Activated T-cell treated with anti-CD3 and anti-CD28 coated beads for 1 hour (primary cell): ENCODE measurements at regions not wholly inside any gene's neighbourhood (a gene's known extent, or its start where the extent isn't known, plus 50 kb on each side); places are given as distances from the start of the nearest gene placed in this dataset.

ENCODE experiments used
- DNase-seq: peaks from one replicate; pipeline ENCODE4 v3.0.0-alpha.2; 2020; ENCODE audit warnings: low read depth

DNA sequence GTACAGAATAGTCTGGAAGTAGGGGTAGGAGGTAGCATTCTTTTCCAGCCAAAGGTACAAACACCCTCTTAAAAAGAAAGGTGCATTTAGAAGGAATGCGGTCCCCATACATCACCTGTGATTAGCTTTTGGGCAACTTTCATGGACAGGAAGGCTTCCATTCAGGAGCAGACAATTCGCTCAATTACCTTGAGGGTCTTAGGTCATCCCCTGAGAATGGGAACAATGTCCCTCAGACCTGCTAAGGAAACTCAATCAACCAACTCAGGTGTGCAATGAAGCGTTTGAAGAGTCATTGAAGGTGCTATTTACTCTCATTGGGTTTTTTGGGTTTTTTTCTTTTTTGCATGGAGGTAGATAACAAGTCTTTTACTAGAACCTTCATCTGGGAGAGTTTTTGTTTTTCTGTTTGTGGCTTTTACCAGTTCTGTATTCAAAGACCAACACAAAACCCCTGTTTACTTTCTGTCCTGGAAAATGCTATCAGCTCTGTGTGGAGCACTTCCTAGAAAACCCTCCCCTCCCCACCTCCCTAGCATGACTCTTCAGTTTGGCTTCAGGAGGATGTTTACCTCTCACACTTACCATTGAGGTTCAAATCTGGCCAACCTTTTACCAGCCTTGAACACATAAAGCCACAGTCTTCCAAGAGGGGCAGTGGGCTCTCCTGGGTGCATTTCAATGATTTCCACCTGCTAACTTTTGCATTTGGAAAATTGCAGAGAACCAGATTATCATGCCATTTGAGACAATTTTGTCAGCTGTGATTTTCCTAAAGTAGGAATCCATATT lies 271.2 kb upstream of the PRDM1 start:
- DNase-seq, result no peak

DNA sequence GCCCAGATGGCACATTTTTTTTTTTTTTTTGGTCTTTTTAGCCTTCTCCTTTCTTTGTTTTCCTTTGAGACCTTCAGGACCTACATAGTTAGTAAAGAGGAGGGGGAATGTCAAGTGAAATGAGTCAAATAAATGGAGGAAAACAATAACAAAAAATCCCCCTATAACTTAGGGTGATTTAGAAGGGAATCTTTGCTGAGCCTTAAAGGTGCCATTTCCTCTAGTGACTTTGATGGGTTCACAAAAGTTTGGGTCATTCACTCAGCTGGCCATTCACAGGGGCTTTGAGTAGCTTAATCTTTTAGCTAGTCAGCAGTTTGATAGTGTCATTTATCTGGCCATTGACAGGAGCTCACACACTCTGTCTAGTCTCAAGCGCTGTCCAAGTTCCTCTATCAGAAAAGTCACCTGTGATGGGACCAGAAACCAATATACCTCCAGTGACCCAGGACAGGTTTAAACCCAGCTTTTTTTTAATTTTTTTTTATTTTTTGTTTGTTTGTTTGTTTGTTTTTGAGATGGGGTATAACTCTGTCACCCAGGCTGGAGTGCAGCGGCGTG lies 275.1 kb upstream of the PRDM1 start:
- DNase-seq, result no peak

- no peak for DNase-seq
Observed at GRCh38 chr6:105810105-105810921, 275.8 kb upstream of the PRDM1 start.

GRCh38 chr6:105808571-105808970 lies 277.6 kb upstream of the PRDM1 start:
- DNase-seq, result no peak

GRCh38 chr6:105807905-105808304 lies 278.2 kb upstream of the PRDM1 start:
- DNase-seq, result no peak

DNA sequence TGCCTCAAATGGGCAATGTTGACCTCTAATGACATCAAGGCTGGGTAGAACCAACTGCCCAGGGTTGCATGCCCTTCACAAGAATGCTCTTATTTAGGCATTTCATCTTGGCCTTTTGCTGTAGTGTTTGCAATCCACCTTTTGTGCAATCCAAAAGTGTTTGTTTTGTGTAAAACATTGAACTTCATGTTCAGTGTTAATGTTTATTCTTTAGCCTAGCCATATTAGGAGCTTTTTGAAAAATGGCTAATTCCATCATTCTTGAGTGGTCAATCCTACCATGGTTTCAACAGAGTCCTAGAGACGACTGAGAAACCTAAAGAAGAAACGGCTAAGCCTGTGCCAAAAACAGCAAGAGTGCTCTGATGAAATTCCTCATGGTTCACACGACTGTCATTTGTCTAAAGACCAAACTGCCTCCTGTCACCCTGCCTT lies 279.6 kb upstream of the PRDM1 start:
- DNase-seq, result no peak

DNA sequence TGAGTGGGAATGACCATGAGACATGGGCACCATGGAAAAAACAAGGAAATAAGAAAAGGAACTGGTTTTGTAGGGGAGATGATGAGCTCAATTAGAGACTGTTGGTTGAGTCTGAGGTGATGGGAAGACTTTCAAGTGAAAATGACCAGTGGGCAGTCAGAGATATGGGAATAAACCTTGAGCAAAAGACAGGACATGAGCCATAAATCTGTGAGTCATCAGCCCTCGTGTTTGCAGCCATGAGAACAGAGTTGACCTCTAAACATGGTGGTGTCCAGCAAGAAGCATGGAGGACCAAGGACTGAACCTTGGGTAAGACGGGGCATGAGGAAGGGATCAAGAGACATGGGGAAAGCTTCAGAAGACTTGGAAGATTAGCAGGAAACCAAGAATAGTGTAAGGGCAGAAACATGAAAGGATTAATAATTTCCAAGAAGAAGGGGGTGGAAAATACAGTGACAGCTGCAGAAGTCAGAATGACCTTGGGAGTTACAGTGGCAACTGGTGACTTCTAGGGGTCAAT lies 280.6 kb upstream of the PRDM1 start:
- DNase-seq, result no peak

DNA sequence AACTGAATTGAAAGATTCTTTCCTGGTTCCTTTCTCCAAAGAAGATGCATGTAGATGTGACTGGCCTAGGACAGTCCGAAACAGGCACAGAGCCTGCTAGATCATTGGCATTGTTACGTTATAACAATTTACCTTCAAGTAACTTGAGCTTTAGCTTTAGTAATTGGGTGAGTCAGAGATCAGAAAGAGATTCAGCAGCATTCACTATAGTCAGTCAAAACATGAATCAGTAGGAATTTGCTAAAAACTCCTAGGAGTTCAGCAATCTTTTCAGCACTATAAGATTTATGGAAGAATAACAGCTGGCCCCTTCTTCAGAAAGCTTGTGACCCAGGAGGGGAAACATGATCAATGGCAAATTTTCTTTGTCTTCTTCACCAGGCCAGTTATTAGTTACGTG lies 281.7 kb upstream of the PRDM1 start:
- no peak for DNase-seq

GRCh38 chr6:105804000-105804399 lies 282.1 kb upstream of the PRDM1 start:
- no peak for DNase-seq

GRCh38 chr6:105803442-105803841 lies 282.7 kb upstream of the PRDM1 start:
- DNase-seq, result no peak

DNA sequence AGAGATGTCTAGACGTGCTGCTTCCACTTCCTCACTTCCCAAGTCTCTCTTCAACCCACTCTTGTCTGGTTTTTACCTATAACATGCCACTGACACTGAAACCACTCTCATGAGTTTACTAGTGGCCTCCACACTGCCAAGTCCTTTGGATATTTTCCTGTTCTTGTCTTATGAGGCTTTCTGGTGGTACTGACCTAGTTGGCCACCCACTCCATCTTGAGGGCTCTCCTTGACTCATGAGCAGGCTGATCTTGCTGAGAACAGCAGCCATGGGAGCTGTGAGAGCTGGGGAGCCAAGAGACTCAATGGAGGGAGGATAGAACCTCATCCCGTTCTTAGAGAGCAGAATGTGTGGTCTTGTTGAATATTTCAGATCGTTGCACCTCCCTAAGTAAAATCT lies 283.4 kb upstream of the PRDM1 start:
- no peak for DNase-seq

DNA sequence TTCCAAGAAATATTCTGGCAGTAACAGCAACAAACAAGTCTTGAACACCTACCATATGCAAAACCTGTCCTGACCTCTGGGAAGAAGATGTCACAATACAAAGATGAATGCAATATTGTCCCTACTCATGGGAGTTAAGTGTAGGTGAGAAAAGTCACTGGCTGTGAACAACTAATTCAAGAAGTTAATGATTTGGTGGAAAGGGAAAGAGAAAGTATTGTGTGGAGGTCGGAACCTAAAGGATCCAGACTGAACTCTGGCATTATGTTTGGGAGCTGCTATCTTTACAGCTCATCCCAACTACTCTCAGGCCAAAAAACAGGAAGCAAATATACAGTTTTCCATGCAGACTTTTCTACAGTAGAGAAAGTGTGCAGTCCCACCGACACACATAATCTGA lies 285.3 kb upstream of the PRDM1 start:
- no peak for DNase-seq

DNA sequence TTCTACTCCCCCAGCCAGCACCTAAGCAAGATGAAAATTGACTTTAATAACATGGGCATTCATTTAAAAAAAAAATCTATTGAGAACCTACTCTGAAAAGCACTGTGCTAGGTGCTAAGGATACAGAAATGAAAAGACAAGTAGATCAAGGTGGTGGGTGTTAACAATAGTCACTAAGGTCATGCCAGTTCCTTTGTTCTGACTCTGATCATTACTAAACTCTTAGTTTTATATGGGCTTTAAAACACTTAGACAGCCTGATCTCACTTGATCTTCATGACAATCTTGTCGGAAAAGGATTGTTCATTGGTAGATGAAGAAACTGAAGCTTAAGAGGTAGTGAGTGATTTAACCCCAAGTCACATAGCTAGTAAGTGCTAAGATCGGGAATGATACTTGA lies 285.7 kb upstream of the PRDM1 start:
- DNase-seq, result no peak

DNA sequence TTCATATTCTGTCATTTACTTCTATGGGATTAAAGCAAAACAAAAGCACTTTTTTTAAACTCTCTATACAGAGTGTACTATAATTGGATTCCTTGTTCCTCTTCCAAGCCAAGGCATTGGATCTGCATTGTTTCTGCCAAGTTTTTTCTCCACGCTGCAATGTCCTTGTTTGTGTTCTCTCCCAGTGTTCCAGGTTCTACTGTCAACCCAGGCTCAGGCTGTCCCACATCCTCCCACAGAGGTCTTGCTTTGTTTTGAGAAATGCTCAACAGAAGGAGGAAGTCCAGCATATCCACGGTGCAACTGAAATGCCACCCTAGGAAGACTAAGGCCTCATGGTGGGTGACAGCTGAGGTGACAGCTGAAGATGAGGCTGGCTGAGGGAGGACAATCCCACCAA lies 287.1 kb upstream of the PRDM1 start:
- DNase-seq, result no peak

DNA sequence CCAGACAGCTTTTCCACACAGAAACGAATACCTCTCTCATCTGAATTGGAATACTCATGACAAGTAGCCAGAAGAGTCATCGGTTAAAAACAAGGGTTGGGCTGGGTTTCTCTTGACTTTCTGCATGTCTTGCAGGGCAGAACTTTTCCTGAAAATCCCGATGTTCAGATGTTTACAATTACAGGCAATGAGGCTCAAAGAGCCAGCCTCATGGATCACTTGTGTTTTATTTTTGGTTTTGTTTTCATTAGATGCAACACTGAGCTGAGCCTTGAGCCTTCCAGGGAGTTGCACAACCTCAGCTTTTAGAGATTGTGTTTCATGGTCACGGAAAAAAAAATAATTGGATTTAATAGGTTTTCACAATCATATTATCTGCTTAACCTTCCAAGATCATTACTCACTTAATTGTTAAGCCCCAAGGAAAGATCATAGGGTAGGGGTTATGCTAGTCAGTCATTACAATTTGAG lies 288.1 kb upstream of the PRDM1 start:
- DNase-seq, result no peak

GRCh38 chr6:105797286-105797979 lies 288.7 kb upstream of the PRDM1 start:
- no peak for DNase-seq

GRCh38 chr6:105795913-105796517 lies 290.1 kb upstream of the PRDM1 start:
- DNase-seq, result no peak

DNA sequence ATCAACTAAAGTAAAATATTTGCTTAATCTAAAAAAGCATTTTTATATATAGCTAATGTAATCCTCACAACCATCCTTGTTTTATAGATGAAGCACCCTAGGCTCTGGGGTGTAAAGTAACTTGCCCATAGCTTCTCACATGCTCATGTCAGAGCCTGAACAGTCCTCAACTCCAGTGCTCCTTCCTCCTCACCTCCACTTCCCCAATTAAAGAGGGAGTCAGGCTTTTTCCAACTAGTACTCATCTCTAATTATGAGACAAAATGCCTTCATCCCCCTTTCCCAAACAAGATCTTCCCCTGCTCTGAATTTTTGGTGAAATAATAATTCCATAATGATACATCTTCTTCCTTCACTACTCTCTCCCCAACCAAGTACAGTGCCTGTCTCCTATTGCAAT lies 290.8 kb upstream of the PRDM1 start:
- no peak for DNase-seq

- DNase-seq, result no peak
Observed at GRCh38 chr6:105794870-105795269, 291.3 kb upstream of the PRDM1 start.

DNA sequence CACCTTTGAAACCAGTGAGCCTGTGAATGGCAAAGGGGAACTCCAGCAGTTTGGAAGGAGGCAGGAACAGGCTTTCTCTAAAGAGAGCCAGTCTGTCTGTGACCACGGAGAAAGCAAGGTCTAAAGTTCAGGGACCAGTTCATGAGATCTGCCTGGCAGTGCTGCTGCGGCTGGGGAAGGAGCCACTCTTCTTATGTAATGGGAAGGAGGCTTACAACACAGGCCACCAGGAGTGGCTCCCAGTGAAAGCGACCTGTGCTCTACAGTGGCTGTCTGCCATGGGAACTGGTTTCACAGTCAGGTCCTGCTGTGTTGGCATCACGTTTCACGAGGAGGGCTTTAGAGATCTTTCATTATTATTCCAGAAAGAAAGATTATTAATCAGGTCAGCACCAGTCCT lies 291.9 kb upstream of the PRDM1 start:
- no peak for DNase-seq

DNA sequence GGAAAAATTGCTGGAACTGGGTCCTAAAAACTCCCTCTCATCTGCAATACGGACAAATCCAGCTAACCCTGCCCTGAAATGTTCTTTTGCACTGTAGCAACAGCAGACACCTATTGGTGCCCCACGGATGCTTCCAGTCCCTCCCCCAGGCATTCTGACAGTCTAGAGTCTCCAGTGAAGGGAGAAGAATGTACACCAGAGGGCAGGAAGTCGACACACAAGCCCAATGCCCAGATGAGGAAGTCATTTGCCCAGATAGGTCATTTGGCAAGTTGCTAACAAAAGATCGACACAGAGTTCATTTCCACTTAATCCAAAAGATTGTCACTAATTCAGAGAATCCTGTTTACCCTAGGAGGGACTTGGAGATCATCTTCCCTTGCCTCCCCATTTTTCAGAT lies 293.0 kb upstream of the PRDM1 start:
- no peak for DNase-seq
